GM20431 (cell line): ENCODE measurements at regions not wholly inside any gene's neighbourhood (a gene's known extent, or its start where the extent isn't known, plus 50 kb on each side); places are given as distances from the start of the nearest gene placed in this dataset.
"Not testable (repeated sequence)": the region's sequence is repeated elsewhere in the genome, so short reads cannot be mapped to it uniquely, and the experiment has no call there.

Experiments used
- in situ Hi-C: fragments of 300-500 bp; cut with MseI, MboI; formaldehyde crosslinking; loops from one replicate; pipeline ENCODE4 v1.15.0; 2020; ENCODE audit warnings: low sequenced_read_pairs; ENCODE audit not compliant: unreplicated experiment

GRCh38 chr14:89042021-89042420 lies 217.6 kb downstream of the TTC8 start:
- in situ Hi-C loops = loop anchor here (25.0 kb wide), 1 partner anchor 395 kb away; no protein-coding TSS in a partner anchor

GRCh38 chr14:89053303-89053702 lies 228.9 kb downstream of the TTC8 start:
- in situ Hi-C loops = no loop called here

GRCh38 chr14:89056394-89056793 lies 231.9 kb downstream of the TTC8 start:
- in situ Hi-C loops = no loop called here

- in situ Hi-C loops = no loop called here
Observed at GRCh38 chr14:89058697-89059096, 234.2 kb downstream of the TTC8 start.

GRCh38 chr14:89060191-89060590 lies 235.7 kb downstream of the TTC8 start:
- in situ Hi-C loops = no loop called here

GRCh38 chr14:89061696-89062095 lies 237.2 kb downstream of the TTC8 start:
- in situ Hi-C loops = no loop called here

- in situ Hi-C loops = no loop called here
Observed at GRCh38 chr14:89065879-89066278, 241.4 kb downstream of the TTC8 start.

- in situ Hi-C loops = no loop called here
Observed at GRCh38 chr14:89067293-89067972, 243.0 kb downstream of the TTC8 start.

- in situ Hi-C loops = no loop called here
Observed at GRCh38 chr14:89078021-89078795, 253.8 kb downstream of the TTC8 start.

GRCh38 chr14:89085231-89085731 lies 260.8 kb downstream of the TTC8 start:
- in situ Hi-C loops = no loop called here

- in situ Hi-C loops = no loop called here
Observed at GRCh38 chr14:89085737-89086382, 261.4 kb downstream of the TTC8 start.

- in situ Hi-C loops = no loop called here
Observed at GRCh38 chr14:89088530-89088929, 264.1 kb downstream of the TTC8 start.

- in situ Hi-C loops = no loop called here
Observed at GRCh38 chr14:89089330-89089729, 264.9 kb downstream of the TTC8 start.

- in situ Hi-C loops = no loop called here
Observed at GRCh38 chr14:89091781-89092180, 267.3 kb downstream of the TTC8 start.

- in situ Hi-C loops = no loop called here
Observed at GRCh38 chr14:89093083-89093730, 268.8 kb downstream of the TTC8 start.

GRCh38 chr14:89095036-89095435 lies 270.6 kb downstream of the TTC8 start:
- in situ Hi-C loops = no loop called here

- in situ Hi-C loops = no loop called here
Observed at GRCh38 chr14:89096946-89097345, 272.5 kb downstream of the TTC8 start.

GRCh38 chr14:89098254-89098653 lies 273.8 kb downstream of the TTC8 start:
- in situ Hi-C loops = no loop called here

- in situ Hi-C loops = not testable (repeated sequence)
Observed at GRCh38 chr14:89104171-89104817, 279.8 kb downstream of the TTC8 start.

- in situ Hi-C loops = not testable (repeated sequence)
Observed at GRCh38 chr14:89104861-89105260, 280.4 kb downstream of the TTC8 start.
